ENCODE measurements at regions not wholly inside any gene's neighbourhood (a gene's known extent, or its start where the extent isn't known, plus 50 kb on each side); places are given as distances from the start of the nearest gene placed in this dataset.

GRCh38 chr4:16952896-16953630, 54.6 kb upstream of the LDB2 start:
- peaks cover 33% of the 10 kb centered on the region for H3K4me1 Mint-ChIP-seq
- H3K36me3 Mint-ChIP-seq (ENCODE audit: low read depth): peaks cover 3% of the 10 kb centered on the region
- H3K27me3 Mint-ChIP-seq (ENCODE audit: low read depth): no peaks in the 10 kb centered on the region
- peak overlapping the region; percentile 24 to 78 (median 67) for H3K4me3 Mint-ChIP-seq
- H3K27ac Mint-ChIP-seq: peak overlapping the region; percentile 87 to 97 (median 93)
- H3K9me3 Mint-ChIP-seq: peaks cover 20% of the 10 kb centered on the region
- TF ChIP-seq CTCF (IDR thresholded peaks at IDR 0.05; ENCODE audit: unreplicated experiment in 3 of 3): no peak

GRCh38 chr4:16952462-16952871, 54.0 kb upstream of the LDB2 start:
- Mint-ChIP-seq H3K4me1 (peaks cover 31% of the 10 kb centered on the region), H3K4me3 (peak overlapping the region; percentile 59 to 78 (median 67)), H3K9me3 (peaks cover 20% of the 10 kb centered on the region), H3K27ac (peak overlapping the region; percentile 87 to 97 (median 93)), H3K36me3 (ENCODE audit: low read depth) (peaks cover 3% of the 10 kb centered on the region), H3K27me3 (ENCODE audit: low read depth) (no peaks in the 10 kb centered on the region)
- TF ChIP-seq CTCF (IDR thresholded peaks at IDR 0.05; ENCODE audit: unreplicated experiment in 3 of 3): no peak

All from nephron (organoid).